Spleen (tissue), 11 donors: ENCODE measurements at regions not wholly inside any gene's neighbourhood (a gene's known extent, or its start where the extent isn't known, plus 50 kb on each side); places are given as distances from the start of the nearest gene placed in this dataset.

Experiments
- DNase-seq: peaks from one replicate; pipeline ENCODE4 v3.0.0-alpha.2; 2020
- H3K27ac ChIP-seq, 8 donors: fragments of 200-600 bp; sonication (generic) in 7 of 8; 1 replicate in 4 of 8; 2 replicates in 4 of 8; pipeline versions ENCODE4 v1.5.0 to v1.8.0; 2016 to 2021; ENCODE audit warnings: inconsistent platforms in 4 of 8, mild to moderate bottlenecking in 4 of 8, moderate library complexity in 1 of 8
- H3K27me3 ChIP-seq, 7 donors: fragments of 200-600 bp; sonication (generic) in 6 of 7; replicated peaks in 1 of 7; 1 replicate in 4 of 7; 2 replicates in 3 of 7; pipeline versions ENCODE4 v1.5.0 to v1.8.0; 2016 to 2021; ENCODE audit warnings: inconsistent platforms in 3 of 7, mild to moderate bottlenecking in 1 of 7
- H3K36me3 ChIP-seq, 6 donors: fragments of 200-600 bp; sonication (generic) in 5 of 6; 1 replicate in 4 of 6; 2 replicates in 2 of 6; pipeline versions ENCODE4 v1.5.0 to v1.8.0; 2016 to 2021; ENCODE audit warnings: inconsistent platforms in 2 of 6
- H3K4me1 ChIP-seq, 6 donors: fragments of 200-600 bp; sonication (generic) in 5 of 6; 1 replicate in 3 of 6; 2 replicates in 3 of 6; pipeline versions ENCODE4 v1.5.0 to v1.8.0; 2016 to 2021; ENCODE audit warnings: inconsistent platforms in 3 of 6
- H3K4me3 ChIP-seq, 8 donors: fragments of 200-600 bp; sonication (generic) in 7 of 8; 1 replicate in 4 of 8; 2 replicates in 4 of 8; pipeline versions ENCODE4 v1.5.0 to v1.8.0; 2016 to 2021; ENCODE audit warnings: inconsistent platforms in 4 of 8, mild to moderate bottlenecking in 4 of 8, moderate library complexity in 2 of 8
- H3K9me3 ChIP-seq, 8 donors: fragments of 200-600 bp; sonication (generic) in 7 of 8; 1 replicate in 4 of 8; 2 replicates in 4 of 8; pipeline versions ENCODE4 v1.5.0 to v1.8.0; 2016 to 2021; ENCODE audit warnings: inconsistent platforms in 4 of 8
- CTCF ChIP-seq, 11 experiments: fragments of 200-600 bp in 7 of 11; fragments of 450-650 bp in 4 of 11; sonication (generic) in 4 of 11; IDR thresholded peaks in 8 of 11; conservative IDR thresholded peaks in 3 of 11; 1 replicate in 7 of 11; 2 replicates in 4 of 11; pipeline versions ENCODE4 v1.4.0 to v1.8.0; 2016 to 2021; ENCODE audit warnings: antibody characterized with exemption in 11 of 11, inconsistent platforms in 4 of 11, mild to moderate bottlenecking in 1 of 11
- POLR2A ChIP-seq, 3 donors: fragments of 450-650 bp; IDR thresholded peaks; one replicate each; pipeline ENCODE4 v1.5.1; 2017; ENCODE audit warnings: antibody characterized with exemption in 3 of 3, mild to moderate bottlenecking in 1 of 3
- POLR2AphosphoS5 ChIP-seq, 3 donors: sonication (generic); formaldehyde crosslinking; IDR thresholded peaks; one replicate each; pipeline ENCODE4 v1.5.1; 2017; ENCODE audit warnings: antibody characterized with exemption in 3 of 3
- WGBS, 5 donors: extraction: QIAGEN DNeasy Blood & Tissue Kit in 3 of 5; methylation state at CpG; one replicate each; pipeline versions ENCODE4 v1.1.5 to v1.1.7; 2013 to 2018; 5-methylcytosine and 5-hydroxymethylcytosine counted together
- intact Hi-C: fragments of 100-400 bp; cut with DNase I; formaldehyde crosslinking; loops from one replicate; pipeline ENCODE4 v1.15.0; 2023; ENCODE audit warnings: low total_unique reads
- donor health status: healthy with polysubstance abuse.
- donor health status: DM: no; HTN: no; CAD: no; lungs with moderate emphysema.
- donor health status: DM: no; HTN: no; CAD: no.
- donor health status: Bipolar disorder and iron deficiency.
- donor health status: healthy.
- donor health status: DM: no; HTN: no; CAD: no.
- donor health status: DM: yes; HTN: yes; CAD: no.

DNA sequence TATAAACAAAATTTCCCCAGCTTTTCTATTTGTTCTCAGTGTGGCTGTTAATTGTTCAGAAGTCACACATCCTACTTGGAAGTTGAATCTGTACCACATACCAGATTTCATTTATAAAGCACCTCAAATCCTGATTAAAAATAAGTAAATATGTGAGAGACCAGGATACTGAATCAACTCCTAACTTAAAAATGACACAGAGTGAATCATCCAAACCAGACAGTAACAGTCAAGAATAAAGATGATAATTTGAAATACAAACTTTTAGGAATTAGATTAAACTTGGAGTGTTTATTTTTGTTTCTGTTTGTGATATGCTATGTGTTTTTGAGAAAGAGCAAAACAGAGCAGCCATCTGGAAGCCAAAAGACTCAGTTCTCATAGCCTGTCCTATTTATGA lies 633.2 kb upstream of the RORB start:
- TF ChIP-seq CTCF (IDR thresholded peaks at IDR 0.05 in 8 of 11, conservative IDR thresholded peaks at IDR 0.05 in 3 of 11) (no peak), POLR2A (IDR thresholded peaks at IDR 0.05) (no peak), POLR2AphosphoS5 (IDR thresholded peaks at IDR 0.05) (no peak)
- intact Hi-C loops, result no loop called here
- H3K4me3 ChIP-seq, result no peak overlapping the region
- no peaks in the 10 kb centered on the region for H3K27me3 ChIP-seq
- no peaks in the 10 kb centered on the region for H3K9me3 ChIP-seq
- no peaks in the 10 kb centered on the region for H3K4me1 ChIP-seq
- H3K27ac ChIP-seq, result no peak overlapping the region
- H3K36me3 ChIP-seq, result no peaks in the 10 kb centered on the region
- no peak for DNase-seq

GRCh38 chr9:73866451-73866850 lies 630.7 kb upstream of the RORB start:
- intact Hi-C loops, result no loop called here
- Histone ChIP-seq H3K36me3 (no peaks in the 10 kb centered on the region), H3K27me3 (no peaks in the 10 kb centered on the region), H3K4me3 (no peak overlapping the region), H3K27ac (no peak overlapping the region), H3K9me3 (no peaks in the 10 kb centered on the region), H3K4me1 (no peaks in the 10 kb centered on the region)
- TF ChIP-seq POLR2A (IDR thresholded peaks at IDR 0.05), result no peak
- no peak for TF ChIP-seq CTCF (IDR thresholded peaks at IDR 0.05 in 8 of 11, conservative IDR thresholded peaks at IDR 0.05 in 3 of 11)
- TF ChIP-seq POLR2AphosphoS5 (IDR thresholded peaks at IDR 0.05), result no peak
- DNase-seq, result no peak
- WGBS, 5 donors, result 82 to 89% (median 87%) methylated on average over 4 of the region's 4 CpGs

DNA sequence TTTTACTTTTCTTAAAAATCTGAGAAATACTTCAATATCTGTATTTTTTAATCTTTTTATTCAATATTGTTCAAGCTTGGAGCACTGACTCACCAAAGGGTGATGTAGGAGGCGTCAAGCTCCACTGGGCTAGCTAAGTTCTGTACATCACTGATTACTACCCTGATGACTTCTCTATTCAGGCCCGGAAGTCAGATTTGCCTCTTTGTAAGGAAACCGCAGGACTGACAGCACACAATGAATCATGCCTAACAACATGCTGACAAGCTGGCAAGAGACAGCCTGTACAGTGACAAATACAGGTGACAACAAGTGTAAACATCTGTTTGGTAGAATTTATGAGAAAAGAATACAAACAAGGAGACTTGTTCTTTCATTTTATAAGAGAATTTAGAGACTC lies 627.9 kb upstream of the RORB start:
- no peaks in the 10 kb centered on the region for H3K36me3 ChIP-seq
- TF ChIP-seq POLR2A (IDR thresholded peaks at IDR 0.05) (no peak), POLR2AphosphoS5 (IDR thresholded peaks at IDR 0.05) (no peak), CTCF (IDR thresholded peaks at IDR 0.05 in 8 of 11, conservative IDR thresholded peaks at IDR 0.05 in 3 of 11) (no peak)
- WGBS, 5 donors, result 18 to 36% (median 30%) methylated on average over 3 of the region's 3 CpGs

GRCh38 chr9:73871636-73872035 lies 625.5 kb upstream of the RORB start:
- no peaks in the 10 kb centered on the region for H3K27me3 ChIP-seq
- no peak for DNase-seq
- WGBS, 5 donors, result 75 to 85% (median 84%) methylated on average over 4 of the region's 4 CpGs
- H3K4me3 ChIP-seq, result no peak overlapping the region
- no peak overlapping the region for H3K27ac ChIP-seq
- TF ChIP-seq POLR2AphosphoS5 (IDR thresholded peaks at IDR 0.05), result no peak
- TF ChIP-seq POLR2A (IDR thresholded peaks at IDR 0.05), result no peak
- TF ChIP-seq CTCF (IDR thresholded peaks at IDR 0.05 in 8 of 11, conservative IDR thresholded peaks at IDR 0.05 in 3 of 11), result no peak
- intact Hi-C loops, result no loop called here
- H3K4me1 ChIP-seq, result no peaks in the 10 kb centered on the region
- no peaks in the 10 kb centered on the region for H3K9me3 ChIP-seq
- H3K36me3 ChIP-seq, result no peaks in the 10 kb centered on the region

More for the DNA sequence above, 627.9 kb upstream of the RORB start:
- H3K9me3 ChIP-seq, result no peaks in the 10 kb centered on the region
- H3K4me3 ChIP-seq, result no peak overlapping the region
- DNase-seq, result no peak
- H3K4me1 ChIP-seq, result no peaks in the 10 kb centered on the region
- H3K27ac ChIP-seq, result no peak overlapping the region
- no peaks in the 10 kb centered on the region for H3K27me3 ChIP-seq
- intact Hi-C loops, result no loop called here
